ENCODE measurements at regions not wholly inside any gene's neighbourhood (a gene's known extent, or its start where the extent isn't known, plus 50 kb on each side); places are given as distances from the start of the nearest gene placed in this dataset.

- WGBS, 2 donors = 49% methylated on average over 18 of the region's 18 CpGs
- Histone ChIP-seq H3K27ac (no peak overlapping the region), H3K36me3 (no peaks in the 10 kb centered on the region), H3K4me3 (no peak overlapping the region), H3K9me3 (peaks cover 0 to 9% (median 0%) of the 10 kb centered on the region in 11 donors), H3K27me3 (peaks cover 0 to 62% (median 37%) of the 10 kb centered on the region in 7 donors), H3K4me1 (no peaks in the 10 kb centered on the region)
- no peak for DNase-seq
- ATAC-seq = no peak
- no peak for TF ChIP-seq CTCF (IDR thresholded peaks at IDR 0.05)
- intact Hi-C loops (cut with DNase I) = no loop called here
Observed at GRCh38 chr17:36869856-36870719, 67.2 kb upstream of the LHX1 start.

GRCh38 chr17:36870720-36870999 lies 66.6 kb upstream of the LHX1 start:
- no peaks in the 10 kb centered on the region for H3K36me3 ChIP-seq
- intact Hi-C loops (cut with DNase I) = no loop called here
- H3K9me3 ChIP-seq = peaks cover 0 to 9% (median 0%) of the 10 kb centered on the region in 11 donors
- no peak for TF ChIP-seq CTCF (IDR thresholded peaks at IDR 0.05)
- no peak for ATAC-seq
- no peaks in the 10 kb centered on the region for H3K4me1 ChIP-seq
- peaks cover 0 to 57% (median 34%) of the 10 kb centered on the region in 7 donors for H3K27me3 ChIP-seq
- no peak overlapping the region for H3K27ac ChIP-seq
- no peak for DNase-seq
- 53 to 62% methylated on average over 1 of the region's 1 CpG for WGBS, 2 donors
- no peak overlapping the region for H3K4me3 ChIP-seq

DNA sequence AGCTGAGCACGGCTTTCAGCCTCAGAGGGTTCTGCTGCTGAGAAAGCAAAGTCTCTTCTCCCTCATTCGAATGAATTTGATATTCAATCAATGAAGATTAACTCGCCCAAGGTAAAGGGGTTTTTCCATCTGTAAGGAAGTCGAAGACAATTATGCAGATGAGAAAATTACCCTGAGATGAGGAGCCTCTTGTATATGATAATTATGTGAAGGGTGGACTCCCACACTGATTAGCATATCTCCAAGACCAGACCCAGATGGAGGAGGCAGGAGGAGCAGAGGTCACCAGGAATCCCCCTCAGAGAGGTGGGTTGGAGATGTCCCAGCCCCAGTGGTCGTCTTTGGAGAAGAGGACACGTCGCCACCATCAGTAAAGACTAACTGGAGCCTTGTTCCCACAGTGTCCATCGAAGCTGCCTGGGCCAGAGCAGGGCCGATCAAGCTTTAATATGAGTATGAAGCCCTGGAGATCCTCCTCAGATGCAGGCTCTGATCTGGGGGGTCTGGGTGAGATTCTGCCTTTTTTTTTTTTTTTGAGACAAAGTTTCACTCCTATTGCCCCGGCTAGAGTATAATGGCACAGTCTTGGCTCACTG lies 61.5 kb upstream of the LHX1 start:
- no peak for TF ChIP-seq CTCF (IDR thresholded peaks at IDR 0.05)

DNA sequence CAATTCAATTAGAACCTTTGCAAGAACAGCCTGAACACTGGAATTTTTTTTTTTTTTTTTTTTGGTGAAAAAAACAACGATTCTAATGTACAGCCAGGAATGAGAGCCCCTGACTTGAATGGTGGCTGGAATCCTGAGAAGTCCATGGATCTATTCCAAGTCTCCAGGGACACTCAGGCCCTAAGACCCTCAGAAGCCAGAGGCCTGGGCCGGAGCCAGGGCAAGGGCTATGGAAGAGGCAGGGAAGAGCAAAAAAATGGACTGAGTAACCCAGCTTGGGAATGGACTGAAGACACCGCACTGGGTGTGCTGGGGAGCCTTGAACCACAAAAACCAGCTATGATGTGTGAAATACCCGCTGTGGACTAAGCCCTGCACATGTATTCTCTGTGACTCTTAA lies 60.3 kb upstream of the LHX1 start:
- no peak for TF ChIP-seq CTCF (IDR thresholded peaks at IDR 0.05)
- intact Hi-C loops (cut with DNase I) = no loop called here
- Histone ChIP-seq H3K36me3 (no peaks in the 10 kb centered on the region), H3K27ac (no peak overlapping the region), H3K4me1 (no peaks in the 10 kb centered on the region), H3K9me3 (peaks cover 0 to 22% (median 5%) of the 10 kb centered on the region in 11 donors), H3K4me3 (no peak overlapping the region), H3K27me3 (peaks cover 0 to 66% (median 47%) of the 10 kb centered on the region in 7 donors)
- ATAC-seq (no peak), DNase-seq (no peak)
- WGBS, 2 donors = 66 to 73% methylated on average over 4 of the region's 4 CpGs

More for the DNA sequence above, 61.5 kb upstream of the LHX1 start:
- DNase-seq (no peak), ATAC-seq (no peak)
- H3K4me1 ChIP-seq = no peaks in the 10 kb centered on the region
- H3K9me3 ChIP-seq = peaks cover 0 to 10% (median 0%) of the 10 kb centered on the region in 11 donors
- H3K27me3 ChIP-seq = peaks cover 0 to 60% (median 35%) of the 10 kb centered on the region in 7 donors
- WGBS, 2 donors = 70 to 73% methylated on average over 10 of the region's 10 CpGs
- intact Hi-C loops (cut with DNase I) = no loop called here
- no peaks in the 10 kb centered on the region for H3K36me3 ChIP-seq
- no peak overlapping the region for H3K27ac ChIP-seq
- H3K4me3 ChIP-seq = no peak overlapping the region
